Body of pancreas (tissue), 4 donors: ENCODE measurements at regions not wholly inside any gene's neighbourhood (a gene's known extent, or its start where the extent isn't known, plus 50 kb on each side); places are given as distances from the start of the nearest gene placed in this dataset.

Source experiments
- CTCF ChIP-seq, 7 experiments: fragments of 450-650 bp in 4 of 7; fragments of 200-600 bp in 3 of 7; sonication (generic) in 3 of 7; IDR thresholded peaks; one replicate each; pipeline ENCODE4 v1.5.1; 2016 to 2019; ENCODE audit warnings: antibody characterized with exemption in 7 of 7
- POLR2A ChIP-seq, 3 donors: fragments of 450-650 bp; IDR thresholded peaks; one replicate each; pipeline ENCODE4 v1.6.1; 2016; ENCODE audit warnings: antibody characterized with exemption in 3 of 3, mild to moderate bottlenecking in 2 of 3

DNA sequence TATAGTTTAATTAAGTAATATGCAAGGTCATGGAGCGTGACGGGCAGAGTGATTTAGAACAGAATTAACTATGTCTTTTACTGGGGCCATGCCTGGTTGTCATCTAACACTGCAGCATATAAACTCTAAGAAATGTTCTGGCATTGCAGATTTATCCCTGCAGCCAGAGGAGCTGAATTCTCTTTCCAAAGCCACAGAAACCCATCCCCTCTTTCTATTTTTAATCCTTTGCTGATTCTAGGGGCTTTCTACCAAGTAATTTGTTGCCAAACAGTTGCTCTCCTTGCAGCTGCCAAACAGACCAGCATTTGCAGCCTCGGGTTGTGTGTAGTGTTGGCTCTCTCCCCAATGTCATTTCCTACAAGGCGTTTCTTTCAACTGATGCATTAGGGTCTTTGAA, 243.2 kb upstream of the MON1B start:
- TF ChIP-seq CTCF (IDR thresholded peaks at IDR 0.05) (no peak), POLR2A (IDR thresholded peaks at IDR 0.05) (no peak)
